ENCODE measurements at regions not wholly inside any gene's neighbourhood (a gene's known extent, or its start where the extent isn't known, plus 50 kb on each side); places are given as distances from the start of the nearest gene placed in this dataset.

GRCh38 chr14:104318558-104319490 is 180.4 kb downstream of the KIF26A start:
- Histone ChIP-seq H3K9ac (ENCODE audit: low read depth, low read length) (no peak overlapping the region), H3K36me3 (ENCODE audit: insufficient read depth, low read length) (no peaks in the 10 kb centered on the region), H3K4me1 (ENCODE audit: insufficient read depth, low read length) (no peaks in the 10 kb centered on the region), H3K4me3 (ENCODE audit: low read depth in 1 of 2, low read length in 2 of 2) (no peak overlapping the region), H3K27ac (ENCODE audit: low read length) (no peak overlapping the region), H3K79me2 (ENCODE audit: insufficient read depth, low read length) (no peaks in the 10 kb centered on the region), H3K4me2 (ENCODE audit: insufficient read depth, low read length) (no peak overlapping the region), H4K20me1 (ENCODE audit: insufficient read depth, low read length) (no peaks in the 10 kb centered on the region), H2AFZ (ENCODE audit: low read depth, low read length) (no peak overlapping the region), H3K9me3 (ENCODE audit: insufficient read depth, low read length, severe bottlenecking) (no peaks in the 10 kb centered on the region), H3K27me3 (ENCODE audit: insufficient read depth, low read length, poor library complexity) (no peaks in the 10 kb centered on the region)
- DNase-seq (no peak), ATAC-seq (ENCODE audit: insufficient read depth, low read depth) (no peak)
- TF ChIP-seq EZH2 (IDR thresholded peaks at IDR 0.05; ENCODE audit: borderline replicate concordance, low read depth, low read length, severe bottlenecking), result no peak
- no peak for TF ChIP-seq CTCF (IDR thresholded peaks at IDR 0.05; ENCODE audit: borderline replicate concordance, extremely low read depth, low read length, poor library complexity, severe bottlenecking)

GRCh38 chr14:104319491-104320241 is 181.3 kb downstream of the KIF26A start:
- no peak for DNase-seq
- no peaks in the 10 kb centered on the region for H3K9me3 ChIP-seq (ENCODE audit: insufficient read depth, low read length, severe bottlenecking)
- no peaks in the 10 kb centered on the region for H3K27me3 ChIP-seq (ENCODE audit: insufficient read depth, low read length, poor library complexity)

GRCh38 chr14:104320611-104321086 is 182.3 kb downstream of the KIF26A start:
- H3K4me2 ChIP-seq (ENCODE audit: insufficient read depth, low read length), result no peak overlapping the region
- H2AFZ ChIP-seq (ENCODE audit: low read depth, low read length), result no peak overlapping the region

More at GRCh38 chr14:104319491-104320241, 181.3 kb downstream of the KIF26A start:
- Histone ChIP-seq H3K27ac (ENCODE audit: low read length) (no peak overlapping the region), H3K4me3 (ENCODE audit: low read depth in 1 of 2, low read length in 2 of 2) (no peak overlapping the region), H2AFZ (ENCODE audit: low read depth, low read length) (no peak overlapping the region), H3K79me2 (ENCODE audit: insufficient read depth, low read length) (no peaks in the 10 kb centered on the region), H4K20me1 (ENCODE audit: insufficient read depth, low read length) (no peaks in the 10 kb centered on the region), H3K4me1 (ENCODE audit: insufficient read depth, low read length) (no peaks in the 10 kb centered on the region), H3K9ac (ENCODE audit: low read depth, low read length) (no peak overlapping the region), H3K36me3 (ENCODE audit: insufficient read depth, low read length) (no peaks in the 10 kb centered on the region), H3K4me2 (ENCODE audit: insufficient read depth, low read length) (no peak overlapping the region)
- ATAC-seq (ENCODE audit: insufficient read depth, low read depth), result no peak
- TF ChIP-seq CTCF (IDR thresholded peaks at IDR 0.05; ENCODE audit: borderline replicate concordance, extremely low read depth, low read length, poor library complexity, severe bottlenecking) (no peak), EZH2 (IDR thresholded peaks at IDR 0.05; ENCODE audit: borderline replicate concordance, low read depth, low read length, severe bottlenecking) (no peak)

More at GRCh38 chr14:104320611-104321086, 182.3 kb downstream of the KIF26A start:
- Histone ChIP-seq H3K4me1 (ENCODE audit: insufficient read depth, low read length) (no peaks in the 10 kb centered on the region), H3K27ac (ENCODE audit: low read length) (no peak overlapping the region), H4K20me1 (ENCODE audit: insufficient read depth, low read length) (no peaks in the 10 kb centered on the region), H3K9me3 (ENCODE audit: insufficient read depth, low read length, severe bottlenecking) (no peaks in the 10 kb centered on the region), H3K4me3 (ENCODE audit: low read depth in 1 of 2, low read length in 2 of 2) (no peak overlapping the region), H3K27me3 (ENCODE audit: insufficient read depth, low read length, poor library complexity) (no peaks in the 10 kb centered on the region), H3K79me2 (ENCODE audit: insufficient read depth, low read length) (no peaks in the 10 kb centered on the region), H3K9ac (ENCODE audit: low read depth, low read length) (no peak overlapping the region), H3K36me3 (ENCODE audit: insufficient read depth, low read length) (no peaks in the 10 kb centered on the region)
- TF ChIP-seq CTCF (IDR thresholded peaks at IDR 0.05; ENCODE audit: borderline replicate concordance, extremely low read depth, low read length, poor library complexity, severe bottlenecking), result no peak
- TF ChIP-seq EZH2 (IDR thresholded peaks at IDR 0.05; ENCODE audit: borderline replicate concordance, low read depth, low read length, severe bottlenecking), result no peak
- ATAC-seq (ENCODE audit: insufficient read depth, low read depth) (no peak), DNase-seq (no peak)
